IPS DF 6.9 (cell line): ENCODE measurements at regions not wholly inside any gene's neighbourhood (a gene's known extent, or its start where the extent isn't known, plus 50 kb on each side); places are given as distances from the start of the nearest gene placed in this dataset.

Experiments used
- DNase-seq: peaks from one replicate; pipeline ENCODE4 v3.0.0-alpha.2; 2013; ENCODE audit warnings: low read depth, low spot score
- H3K27ac ChIP-seq: one replicate; pipeline ENCODE4 v1.5.1; 2013; ENCODE audit warnings: low read length, control low read depth
- H3K27me3 ChIP-seq: 2 replicates; pipeline ENCODE4 v1.6.1; 2013; ENCODE audit warnings: mild to moderate bottlenecking, low read length; ENCODE audit not compliant: control insufficient read depth, insufficient read depth
- H3K36me3 ChIP-seq: 2 replicates; pipeline ENCODE4 v1.6.1; 2013; ENCODE audit warnings: low read length; ENCODE audit not compliant: control insufficient read depth, insufficient read depth
- H3K4me1 ChIP-seq: 2 replicates; pipeline ENCODE4 v1.6.1; 2013; ENCODE audit warnings: low read length; ENCODE audit not compliant: control insufficient read depth, insufficient read depth
- H3K4me3 ChIP-seq: 2 replicates; pipeline ENCODE4 v1.5.1; 2013; ENCODE audit warnings: mild to moderate bottlenecking, low read length
- H3K9me3 ChIP-seq: 2 replicates; pipeline ENCODE4 v1.6.1; 2013; ENCODE audit warnings: low read length, inconsistent platforms; ENCODE audit not compliant: control insufficient read depth, insufficient read depth
- WGBS: extraction: QIAGEN DNeasy Blood & Tissue Kit; methylation state at CpG from one replicate; pipeline ENCODE4 v1.1.7; 2013; ENCODE audit warnings: mixed read lengths, missing lambda C conversion rate; ENCODE audit not compliant: insufficient read length, insufficient coverage; 5-methylcytosine and 5-hydroxymethylcytosine counted together

GRCh38 chr5:67974471-67974870 lies 241.1 kb upstream of the PIK3R1 start:
- DNase-seq: no peak
- no peaks in the 10 kb centered on the region; the same call in 1 of the 2 replicates for H3K9me3 ChIP-seq

GRCh38 chr5:67974054-67974453 lies 241.5 kb upstream of the PIK3R1 start:
- Histone ChIP-seq H3K4me3 (no peak overlapping the region), H3K9me3 (no peaks in the 10 kb centered on the region; the same call in 1 of the 2 replicates), H3K4me1 (no peaks in the 10 kb centered on the region), H3K27me3 (no peaks in the 10 kb centered on the region), H3K27ac (no peak overlapping the region), H3K36me3 (no peaks in the 10 kb centered on the region)
- DNase-seq: no peak

More at GRCh38 chr5:67974471-67974870, 241.1 kb upstream of the PIK3R1 start:
- Histone ChIP-seq H3K4me3 (no peak overlapping the region), H3K27ac (no peak overlapping the region), H3K4me1 (no peaks in the 10 kb centered on the region), H3K27me3 (no peaks in the 10 kb centered on the region), H3K36me3 (no peaks in the 10 kb centered on the region)

- DNase-seq: no peak
- Histone ChIP-seq H3K27ac (no peak overlapping the region), H3K27me3 (no peaks in the 10 kb centered on the region), H3K9me3 (no peaks in the 10 kb centered on the region; the same call in 1 of the 2 replicates), H3K4me1 (no peaks in the 10 kb centered on the region), H3K36me3 (no peaks in the 10 kb centered on the region), H3K4me3 (no peak overlapping the region)
- no CpG with 5 or more reads among the region's 5 CpGs for WGBS
These were observed 243.4 kb upstream of the PIK3R1 start for GRCh38 chr5:67971971-67972821.

- no peak overlapping the region for H3K4me3 ChIP-seq
- H3K27me3 ChIP-seq: no peaks in the 10 kb centered on the region
- no peaks in the 10 kb centered on the region for H3K36me3 ChIP-seq
- no CpG with 5 or more reads among the region's 4 CpGs for WGBS
- DNase-seq: no peak
- H3K27ac ChIP-seq: no peak overlapping the region
- H3K4me1 ChIP-seq: no peaks in the 10 kb centered on the region
- H3K9me3 ChIP-seq: no peaks in the 10 kb centered on the region; the same call in 1 of the 2 replicates
These were observed 244.2 kb upstream of the PIK3R1 start for GRCh38 chr5:67971223-67971830.

- Histone ChIP-seq H3K4me3 (no peak overlapping the region), H3K27ac (no peak overlapping the region), H3K9me3 (no peaks in the 10 kb centered on the region; the same call in 1 of the 2 replicates), H3K27me3 (no peaks in the 10 kb centered on the region), H3K36me3 (no peaks in the 10 kb centered on the region), H3K4me1 (no peaks in the 10 kb centered on the region)
- 100% methylated on average over 1 of the region's 2 CpGs for WGBS
- DNase-seq: no peak
These were observed 245.9 kb upstream of the PIK3R1 start for GRCh38 chr5:67969631-67970030.

GRCh38 chr5:67969176-67969575 lies 246.4 kb upstream of the PIK3R1 start:
- Histone ChIP-seq H3K9me3 (no peaks in the 10 kb centered on the region; the same call in 1 of the 2 replicates), H3K27me3 (no peaks in the 10 kb centered on the region), H3K4me3 (no peak overlapping the region), H3K27ac (no peak overlapping the region), H3K36me3 (no peaks in the 10 kb centered on the region), H3K4me1 (no peaks in the 10 kb centered on the region)
- WGBS: no CpG with 5 or more reads among the region's 2 CpGs
- DNase-seq: no peak

GRCh38 chr5:67966712-67967111 lies 248.8 kb upstream of the PIK3R1 start:
- Histone ChIP-seq H3K36me3 (no peaks in the 10 kb centered on the region), H3K4me1 (0 out of 2 replicates have a peak, but pooled peaks cover 1% of the 10 kb centered on the region), H3K27ac (no peak overlapping the region), H3K4me3 (no peak overlapping the region), H3K27me3 (no peaks in the 10 kb centered on the region), H3K9me3 (no peaks in the 10 kb centered on the region)
- WGBS: no CpG with 5 or more reads among the region's 1 CpG
- DNase-seq: no peak

GRCh38 chr5:67964619-67965018 lies 250.9 kb upstream of the PIK3R1 start:
- no CpG with 5 or more reads among the region's 2 CpGs for WGBS
- Histone ChIP-seq H3K4me3 (no peak overlapping the region), H3K4me1 (0 out of 2 replicates have a peak, but pooled peaks cover 1% of the 10 kb centered on the region), H3K36me3 (no peaks in the 10 kb centered on the region), H3K9me3 (no peaks in the 10 kb centered on the region), H3K27ac (no peak overlapping the region), H3K27me3 (no peaks in the 10 kb centered on the region)
- DNase-seq: no peak

- Histone ChIP-seq H3K4me1 (0 out of 2 replicates have a peak, but pooled peaks cover 1% of the 10 kb centered on the region), H3K27ac (no peak overlapping the region), H3K9me3 (no peaks in the 10 kb centered on the region), H3K36me3 (no peaks in the 10 kb centered on the region), H3K27me3 (no peaks in the 10 kb centered on the region), H3K4me3 (no peak overlapping the region)
- no CpG with 5 or more reads among the region's 4 CpGs for WGBS
- no peak for DNase-seq
These were observed 251.6 kb upstream of the PIK3R1 start for GRCh38 chr5:67963789-67964519.

GRCh38 chr5:67960939-67961338 lies 254.6 kb upstream of the PIK3R1 start:
- no CpG with 5 or more reads among the region's 2 CpGs for WGBS
- Histone ChIP-seq H3K27ac (no peak overlapping the region), H3K4me3 (no peak overlapping the region)

More at GRCh38 chr5:67960939-67961338, 254.6 kb upstream of the PIK3R1 start:
- Histone ChIP-seq H3K9me3 (no peaks in the 10 kb centered on the region), H3K36me3 (no peaks in the 10 kb centered on the region), H3K4me1 (peaks cover 1% of the 10 kb centered on the region; the same call in 1 of the 2 replicates), H3K27me3 (no peaks in the 10 kb centered on the region)
- no peak for DNase-seq
